ENCODE measurements at regions not wholly inside any gene's neighbourhood (a gene's known extent, or its start where the extent isn't known, plus 50 kb on each side); places are given as distances from the start of the nearest gene placed in this dataset.

GRCh38 chr10:120262857-120263547 is 194.0 kb upstream of the PLPP4 start:
- DNase-seq (ENCODE audit: low spot score) = peak; percentile 20
- TF ChIP-seq CTCF (IDR thresholded peaks at IDR 0.05; ENCODE audit: extremely low read depth, missing control alignments) = no peak

- DNase-seq (ENCODE audit: low spot score) = no peak
- TF ChIP-seq CTCF (IDR thresholded peaks at IDR 0.05; ENCODE audit: extremely low read depth, missing control alignments) = no peak
Measured at GRCh38 chr10:120266022-120266421, 191.0 kb upstream of the PLPP4 start.

GRCh38 chr10:120270906-120271305 is 186.1 kb upstream of the PLPP4 start:
- DNase-seq (ENCODE audit: low spot score) = no peak
- no peak for TF ChIP-seq CTCF (IDR thresholded peaks at IDR 0.05; ENCODE audit: extremely low read depth, missing control alignments)

GRCh38 chr10:120271696-120272095 is 185.3 kb upstream of the PLPP4 start:
- TF ChIP-seq CTCF (IDR thresholded peaks at IDR 0.05; ENCODE audit: extremely low read depth, missing control alignments) = no peak
- no peak for DNase-seq (ENCODE audit: low spot score)

- no peak for TF ChIP-seq CTCF (IDR thresholded peaks at IDR 0.05; ENCODE audit: extremely low read depth, missing control alignments)
- DNase-seq (ENCODE audit: low spot score) = no peak
Measured at GRCh38 chr10:120272350-120272749, 184.7 kb upstream of the PLPP4 start.

- TF ChIP-seq CTCF (IDR thresholded peaks at IDR 0.05; ENCODE audit: extremely low read depth, missing control alignments) = no peak
- DNase-seq (ENCODE audit: low spot score) = no peak
Measured at GRCh38 chr10:120278069-120278468, 179.0 kb upstream of the PLPP4 start.

- no peak for TF ChIP-seq CTCF (IDR thresholded peaks at IDR 0.05; ENCODE audit: extremely low read depth, missing control alignments)
- no peak for DNase-seq (ENCODE audit: low spot score)
Measured at GRCh38 chr10:120279196-120279595, 177.8 kb upstream of the PLPP4 start.
